Testis (tissue), 2 donors: ENCODE measurements at regions not wholly inside any gene's neighbourhood (a gene's known extent, or its start where the extent isn't known, plus 50 kb on each side); places are given as distances from the start of the nearest gene placed in this dataset.

Source experiments
- CTCF ChIP-seq, 3 experiments: fragments of 450-650 bp in 2 of 3; fragments of 200-600 bp in 1 of 3; sonication (generic) in 1 of 3; IDR thresholded peaks; one replicate each; pipeline ENCODE4 v1.5.1; 2016 to 2019; ENCODE audit warnings: antibody characterized with exemption in 3 of 3, mild to moderate bottlenecking in 2 of 3, moderate library complexity in 1 of 3
- POLR2A ChIP-seq: fragments of 450-650 bp; IDR thresholded peaks from one replicate; pipeline ENCODE4 v1.6.1; 2017; ENCODE audit warnings: antibody characterized with exemption, mild to moderate bottlenecking, moderate library complexity

- no peak for TF ChIP-seq POLR2A
- TF ChIP-seq CTCF (IDR thresholded peaks at IDR 0.05) = no peak
Observed at GRCh38 chr20:52447225-52447551, 255.6 kb upstream of the ZFP64 start.
